H1 (cell line): ENCODE measurements at regions not wholly inside any gene's neighbourhood (a gene's known extent, or its start where the extent isn't known, plus 50 kb on each side); places are given as distances from the start of the nearest gene placed in this dataset.
A peak's percentile ranks its signal among the peaks of the same experiment; 100 is the strongest.

Experiments used
- CTCF ChIA-PET: fragments of 300-600 bp; sonication (Branson Sonifier 250); formaldehyde crosslinking; loops from one replicate; lab custom pipeline; 2021; ENCODE audit not compliant: partially characterized antibody; lab: Charles Lee
- POLR2A ChIA-PET: fragments of 300-600 bp; sonication (Branson Sonifier 250); formaldehyde crosslinking; loops from one replicate; lab custom pipeline; 2021; ENCODE audit warnings: inconsistent platforms; ENCODE audit not compliant: partially characterized antibody; lab: Charles Lee
- DNase-seq, 2 experiments: peaks; one replicate each; pipeline versions ENCODE4 v3.0.0 to v3.0.0-alpha.2; 2010 to 2022; ENCODE audit warnings: low spot score in 2 of 2, low read depth in 1 of 2, mixed read lengths in 1 of 2
- FAIRE-seq: peaks from 2 replicates; lab custom pipeline; 2011; peaks lifted over from hg19 to GRCh38; lab: Jason Lieb, UNC
- H2AFZ ChIP-seq: 2 replicates; pipeline ENCODE4 v1.8.1; 2012; ENCODE audit warnings: low read length, inconsistent platforms
- H2AK5ac ChIP-seq: 2 replicates; pipeline ENCODE4 v1.6.1; 2013; ENCODE audit warnings: low read depth, low read length
- H2BK120ac ChIP-seq: replicated peaks from 2 replicates; pipeline ENCODE3; 2013; ENCODE audit warnings: low read depth, low read length, inconsistent platforms
- H2BK12ac ChIP-seq: 2 replicates; pipeline ENCODE4 v1.6.1; 2013; ENCODE audit warnings: low read depth, low read length
- H2BK15ac ChIP-seq: 2 replicates; pipeline ENCODE4 v1.6.1; 2013; ENCODE audit warnings: low read length
- H2BK20ac ChIP-seq: 2 replicates; pipeline ENCODE4 v1.6.1; 2013; ENCODE audit warnings: low read length
- H2BK5ac ChIP-seq: 2 replicates; pipeline ENCODE4 v1.6.1; 2013; ENCODE audit warnings: low read depth, low read length
- H3K14ac ChIP-seq: 2 replicates; pipeline ENCODE4 v1.6.1; 2013; ENCODE audit warnings: inconsistent platforms; ENCODE audit not compliant: insufficient read length
- H3K18ac ChIP-seq: 2 replicates; pipeline ENCODE4 v1.6.1; 2013; ENCODE audit warnings: low read length; ENCODE audit errors: extremely low read depth
- H3K23ac ChIP-seq: 2 replicates; pipeline ENCODE4 v1.6.1; 2013; ENCODE audit warnings: inconsistent platforms; ENCODE audit not compliant: insufficient read length
- H3K23me2 ChIP-seq: 2 replicates; pipeline ENCODE4 v1.6.1; 2013; ENCODE audit warnings: low read depth, low read length
- H3K27ac ChIP-seq: 2 replicates; pipeline ENCODE4 v1.6.1; 2011; ENCODE audit warnings: low read depth, low read length, inconsistent platforms
- H3K27me3 ChIP-seq, 4 experiments: replicated peaks in 1 of 4; 1 replicate in 1 of 4; 2 replicates in 3 of 4; pipeline versions ENCODE4 v1.6.1 to v1.8.1; 2011 to 2013; ENCODE audit warnings: low read length in 3 of 4, mild to moderate bottlenecking in 3 of 4, inconsistent platforms in 2 of 4, mixed read lengths in 2 of 4, moderate library complexity in 1 of 4; ENCODE audit not compliant: control insufficient read depth in 3 of 4, insufficient read depth in 3 of 4; ENCODE audit errors: extremely low read depth in 1 of 4
- H3K36me3 ChIP-seq, 4 experiments: 2 replicates each; pipeline versions ENCODE4 v1.6.1 to v1.8.1; 2011 to 2013; ENCODE audit warnings: mild to moderate bottlenecking in 4 of 4, low read length in 3 of 4, moderate library complexity in 2 of 4, control low read depth in 1 of 4, inconsistent platforms in 1 of 4; ENCODE audit not compliant: insufficient read depth in 4 of 4, control insufficient read depth in 2 of 4
- H3K4ac ChIP-seq: replicated peaks from 2 replicates; pipeline ENCODE3; 2013; ENCODE audit warnings: low read length, low read depth, mixed read lengths, inconsistent platforms; ENCODE audit not compliant: insufficient read length
- H3K4me1 ChIP-seq, 4 experiments: replicated peaks in 1 of 4; 1 replicate in 1 of 4; 2 replicates in 3 of 4; pipeline versions ENCODE4 v1.6.1 to v1.8.1; 2011 to 2013; ENCODE audit warnings: low read length in 3 of 4, inconsistent platforms in 2 of 4, mixed read lengths in 1 of 4; ENCODE audit not compliant: insufficient read depth in 4 of 4, control insufficient read depth in 3 of 4
- H3K4me2 ChIP-seq, 2 experiments: 2 replicates each; pipeline versions ENCODE4 v1.6.1 to v1.8.1; 2011 to 2013; ENCODE audit warnings: low read depth in 2 of 2, low read length in 2 of 2, control low read depth in 1 of 2, inconsistent platforms in 1 of 2, mild to moderate bottlenecking in 1 of 2; ENCODE audit not compliant: insufficient read depth in 1 of 2
- H3K4me3 ChIP-seq, 4 experiments: fragments of 200-600, 300-600 bp in 1 of 4; sonication (generic), shearing (Covaris generic), sonication (Bioruptor Twin) in 1 of 4; 2 replicates each; pipeline versions ENCODE4 v1.5.1 to v1.8.1; 2011 to 2016; ENCODE audit warnings: low read length in 4 of 4, low read depth in 3 of 4, control low read depth in 2 of 4, inconsistent platforms in 2 of 4, mild to moderate bottlenecking in 2 of 4, mixed read lengths in 1 of 4, moderate library complexity in 1 of 4; ENCODE audit not compliant: insufficient read depth in 2 of 4; ENCODE audit errors: extremely low read depth in 1 of 4
- H3K56ac ChIP-seq: replicated peaks from 2 replicates; pipeline ENCODE3; 2013; ENCODE audit warnings: low read depth, mild to moderate bottlenecking, mixed read lengths, low read length, inconsistent platforms; ENCODE audit not compliant: insufficient read length
- H3K79me1 ChIP-seq: 2 replicates; pipeline ENCODE4 v1.6.1; 2013; ENCODE audit warnings: low read depth, low read length, control low read depth
- H3K79me2 ChIP-seq, 2 experiments: 2 replicates each; pipeline versions ENCODE4 v1.6.1 to v1.8.1; 2012 to 2013; ENCODE audit warnings: low read length in 2 of 2, mild to moderate bottlenecking in 2 of 2, inconsistent platforms in 1 of 2; ENCODE audit not compliant: insufficient read depth in 2 of 2, control insufficient read depth in 1 of 2
- H3K9ac ChIP-seq, 4 experiments: replicated peaks in 1 of 4; 1 replicate in 1 of 4; 2 replicates in 3 of 4; pipeline versions ENCODE4 v1.6.1 to v1.8.1; 2011 to 2013; ENCODE audit warnings: low read depth in 3 of 4, low read length in 3 of 4, control low read depth in 2 of 4, mild to moderate bottlenecking in 2 of 4, moderate library complexity in 2 of 4, inconsistent platforms in 1 of 4; ENCODE audit errors: extremely low read depth in 1 of 4
- H3K9me3 ChIP-seq, 2 experiments: 2 replicates each; pipeline versions ENCODE4 v1.6.1 to v1.8.1; 2012 to 2013; ENCODE audit warnings: mild to moderate bottlenecking in 2 of 2, moderate library complexity in 2 of 2, control low read depth in 1 of 2, inconsistent platforms in 1 of 2, low read depth in 1 of 2, low read length in 1 of 2, mixed read lengths in 1 of 2; ENCODE audit not compliant: insufficient read depth in 2 of 2
- H4K20me1 ChIP-seq, 2 experiments: replicated peaks in 1 of 2; 2 replicates each; pipeline versions ENCODE3 to v1.8.1; 2011 to 2013; ENCODE audit warnings: inconsistent platforms in 2 of 2, low read length in 2 of 2, mild to moderate bottlenecking in 1 of 2; ENCODE audit not compliant: insufficient read depth in 2 of 2, control insufficient read depth in 1 of 2
- H4K5ac ChIP-seq: 2 replicates; pipeline ENCODE4 v1.6.1; 2013; ENCODE audit warnings: low read length, low read depth, mixed read lengths, inconsistent platforms; ENCODE audit not compliant: insufficient read length
- H4K8ac ChIP-seq: 2 replicates; pipeline ENCODE4 v1.8.0; 2013; ENCODE audit warnings: mild to moderate bottlenecking, moderate library complexity, low read length, inconsistent platforms; ENCODE audit not compliant: insufficient read depth; ENCODE audit errors: extremely low read depth
- H4K91ac ChIP-seq: replicated peaks from 2 replicates; pipeline ENCODE3; 2013; ENCODE audit warnings: low read length, mixed read lengths, inconsistent platforms; ENCODE audit not compliant: insufficient read length
- CBX8 ChIP-seq: fragments of 300-800, 300-1000 bp; sonication (generic); IDR thresholded peaks from 2 replicates; pipeline ENCODE4 v1.7.1; 2016; ENCODE audit warnings: low read depth, low read length, borderline replicate concordance
- CHD2 ChIP-seq: IDR thresholded peaks from 2 replicates; pipeline ENCODE4 v1.6.1; 2012; ENCODE audit warnings: low read length, improper control_type of control experiment
- CREB1 ChIP-seq: IDR thresholded peaks from 2 replicates; pipeline ENCODE4 v1.6.1; 2012; ENCODE audit warnings: inconsistent platforms
- POLR2A ChIP-seq, 2 experiments: IDR thresholded peaks; 1 replicate in 1 of 2; 2 replicates in 1 of 2; pipeline ENCODE4 v1.6.1; 2011; ENCODE audit warnings: low read depth in 2 of 2, low read length in 2 of 2, mild to moderate bottlenecking in 2 of 2; ENCODE audit errors: control extremely low read depth in 1 of 2
- SUZ12 ChIP-seq: fragments of 200-600 bp; sonication (generic); IDR thresholded peaks from 2 replicates; pipeline ENCODE4 v1.6.1; 2012; ENCODE audit warnings: mild to moderate bottlenecking, inconsistent platforms, low read length, moderate library complexity, mixed read lengths
- WGBS, 2 experiments: shearing (Covaris generic) in 1 of 2; methylation state at CpG; one replicate each; pipeline versions ENCODE4 v1.1.6 to v1.1.7; 2013 to 2015; ENCODE audit warnings: low lambda C conversion rate in 2 of 2, mixed read lengths in 2 of 2, inconsistent platforms in 1 of 2, low coverage in 1 of 2, missing lambda C conversion rate in 1 of 2; ENCODE audit not compliant: insufficient replicate concordance in 2 of 2, insufficient coverage in 1 of 2, insufficient read length in 1 of 2; ENCODE audit errors: extremely low coverage in 1 of 2, missing lambda C conversion rate in 1 of 2; 5-methylcytosine and 5-hydroxymethylcytosine counted together

DNA sequence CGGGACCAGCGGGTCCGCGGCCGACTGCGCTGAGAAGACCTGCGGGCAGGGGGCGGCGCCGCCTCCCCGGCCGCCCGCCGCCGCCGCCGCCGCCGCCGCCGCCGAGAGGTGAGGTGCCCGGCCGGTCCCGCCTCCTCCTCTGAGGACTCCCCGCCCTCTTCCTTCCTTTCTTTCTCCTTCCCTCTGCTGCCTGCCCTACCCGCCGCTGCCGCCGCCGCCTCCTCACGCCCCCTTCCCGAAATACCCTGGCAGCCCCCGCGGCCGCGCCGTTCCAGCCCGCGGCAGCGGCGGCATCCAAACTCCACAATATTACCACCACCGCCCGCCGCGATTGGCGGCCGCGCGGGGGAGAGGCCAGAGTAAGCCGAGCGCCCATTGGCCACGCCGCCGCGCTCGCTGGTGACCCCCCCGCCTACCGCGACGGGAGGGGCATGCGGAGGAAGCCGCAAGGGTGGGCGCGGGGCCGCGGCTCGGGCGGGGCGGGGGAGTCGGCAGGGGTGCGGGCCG is 61.8 kb upstream of the ANKRD28 start:
- H3K56ac ChIP-seq: no peak overlapping the region
- H3K79me1 ChIP-seq: no peaks in the 10 kb centered on the region; the same call in 1 of the 2 replicates
- peak overlapping the region; percentile 82 to 92; a peak in 3 of 4 replicates for H3K4me2 ChIP-seq
- no peak overlapping the region for H2BK5ac ChIP-seq
- peak overlapping the region; percentile 42 to 72 (median 68); a peak in 7 of 8 replicates for H3K4me3 ChIP-seq
- peak in 1 of 2 experiments; percentile 50 for DNase-seq
- 1% methylated on average over 15 of the region's 73 CpGs; no CpG with 5 or more reads in 1 of the 2 experiments for WGBS, 2 experiments
- CTCF ChIA-PET: interaction anchor here (1.0 kb wide), 1 partner anchor 51 kb away, joined by 3 read pairs; no protein-coding TSS in a partner anchor
- H3K27me3 ChIP-seq: no peaks in the 10 kb centered on the region
- POLR2A ChIA-PET: interaction anchor here (1.0 to 1.2 kb wide), 3 partner anchors 9 to 252 kb away, joined by 3 to 4 read pairs (median 3); no protein-coding TSS in a partner anchor
- no peak overlapping the region for H2AK5ac ChIP-seq
- no peak overlapping the region for H2BK15ac ChIP-seq
- FAIRE-seq: no peak
- H4K5ac ChIP-seq: peak overlapping the region; percentile 52
- peak overlapping the region; percentile 94; the same call in 1 of the 2 replicates for H4K8ac ChIP-seq
- no peak overlapping the region for H2BK120ac ChIP-seq
- no peak overlapping the region for H2AFZ ChIP-seq
- H3K14ac ChIP-seq: no peak overlapping the region
- no peak overlapping the region for H2BK12ac ChIP-seq
- H3K18ac ChIP-seq: no peak overlapping the region
- peaks cover 9 to 49% of the 10 kb centered on the region in 2 experiments; a peak in 3 of 4 replicates for H3K79me2 ChIP-seq
- no peaks in the 10 kb centered on the region for H3K9me3 ChIP-seq
- H3K23me2 ChIP-seq: peaks cover 11% of the 10 kb centered on the region
- H3K9ac ChIP-seq: peak overlapping the region in 3 of 4 experiments; percentile 65 to 87 (median 75); a peak in 6 of 7 replicates
- H3K4ac ChIP-seq: no peak overlapping the region
- peaks cover 0 to 6% (median 0%) of the 10 kb centered on the region in 4 experiments; a peak in 2 of 7 replicates for H3K4me1 ChIP-seq
- no peak overlapping the region for H3K23ac ChIP-seq
- H3K36me3 ChIP-seq: no peaks in the 10 kb centered on the region
- H3K27ac ChIP-seq: no peak overlapping the region
- H4K91ac ChIP-seq: no peak overlapping the region
- no peak overlapping the region for H2BK20ac ChIP-seq
- H4K20me1 ChIP-seq: no peaks in the 10 kb centered on the region
- TF ChIP-seq CBX8 (no peak), CHD2 (no peak), CREB1 (no peak), POLR2A (IDR thresholded peaks at IDR 0.05; ENCODE audit: control extremely low read depth in 1 of 2, low read depth in 2 of 2, low read length in 2 of 2) (no peak), SUZ12 (no peak)
